ENCODE measurements at regions not wholly inside any gene's neighbourhood (a gene's known extent, or its start where the extent isn't known, plus 50 kb on each side); places are given as distances from the start of the nearest gene placed in this dataset.

GRCh38 chr15:45776772-45777171 lies 141.9 kb downstream of the SQOR start:
- no peak for FAIRE-seq
- 19% methylated on average over 4 of the region's 4 CpGs for WGBS (ENCODE audit: missing lambda C conversion rate)

GRCh38 chr15:45777781-45778180 lies 143.0 kb downstream of the SQOR start:
- H3K27ac ChIP-seq = no peak overlapping the region
- ChIA-PET CTCF (no interaction called here), POLR2A (no interaction called here)
- ATAC-seq = no peak
- 0% methylated on average over 4 of the region's 4 CpGs for WGBS (ENCODE audit: missing lambda C conversion rate)
- no peak for DNase-seq (ENCODE audit: low read depth in 1 of 2, low spot score in 1 of 2)
- H3K4me1 ChIP-seq = no peaks in the 10 kb centered on the region
- no peak for FAIRE-seq
- H3K9me3 ChIP-seq = no peaks in the 10 kb centered on the region
- no peak overlapping the region for H3K4me2 ChIP-seq
- H3K4me3 ChIP-seq = no peak overlapping the region
- TF ChIP-seq NPAS2 (CRISPR knock-in tag; IDR thresholded peaks at IDR 0.05; ENCODE audit: borderline replicate concordance) = no peak
- TF ChIP-seq CEBPB (IDR thresholded peaks at IDR 0.05) = no peak
- no peak for TF ChIP-seq POLR2AphosphoS2 (conservative IDR thresholded peaks at IDR 0.05; ENCODE audit: low read length)
- no peak for TF ChIP-seq HOXB13 (CRISPR knock-in tag; IDR thresholded peaks at IDR 0.05; ENCODE audit: low read depth)
- no peak for TF ChIP-seq HMGXB4 (CRISPR knock-in tag; IDR thresholded peaks at IDR 0.05; ENCODE audit: borderline replicate concordance)
- TF ChIP-seq NR3C1 (IDR thresholded peaks at IDR 0.05) = no peak
- TF ChIP-seq FOSB (CRISPR knock-in tag; IDR thresholded peaks at IDR 0.05) = no peak
- no peak for TF ChIP-seq MAZ (IDR thresholded peaks at IDR 0.05; ENCODE audit: borderline replicate concordance, low read depth, low read length)
- TF ChIP-seq JUNB (IDR thresholded peaks at IDR 0.05) = no peak
- no peak for TF ChIP-seq KDM1A (IDR thresholded peaks at IDR 0.05; ENCODE audit: low read depth)
- no peak for TF ChIP-seq RNF2 (IDR thresholded peaks at IDR 0.05; ENCODE audit: borderline replicate concordance, low read depth)
- no peak for TF ChIP-seq TFCP2L1 (CRISPR knock-in tag; IDR thresholded peaks at IDR 0.05)
- TF ChIP-seq CHD4 (IDR thresholded peaks at IDR 0.05; ENCODE audit: borderline replicate concordance) = no peak
- TF ChIP-seq MAFK (IDR thresholded peaks at IDR 0.05; ENCODE audit: partially characterized antibody) = no peak
- TF ChIP-seq E2F6 (IDR thresholded peaks at IDR 0.05; ENCODE audit: borderline replicate concordance, low read depth) = no peak
- no peak for TF ChIP-seq JUN (IDR thresholded peaks at IDR 0.05)
- no peak for TF ChIP-seq PBX3 (IDR thresholded peaks at IDR 0.05)
- TF ChIP-seq USF2 (IDR thresholded peaks at IDR 0.05) = no peak
- no peak for TF ChIP-seq FOSL2 (IDR thresholded peaks at IDR 0.05)
- TF ChIP-seq FOSL2 (CRISPR knock-in tag; IDR thresholded peaks at IDR 0.05) = no peak
- no peak for TF ChIP-seq ZNF302 (CRISPR knock-in tag; IDR thresholded peaks at IDR 0.05)

More at GRCh38 chr15:45776772-45777171, 141.9 kb downstream of the SQOR start:
- CTCF ChIA-PET = interaction anchor here (1.1 kb wide), 1 partner anchor 13 kb away, joined by 3 read pairs; no protein-coding TSS in a partner anchor
- TF ChIP-seq BCL3 (IDR thresholded peaks at IDR 0.05) (no peak), MYC (IDR thresholded peaks at IDR 0.05; ENCODE audit: borderline replicate concordance, low read length) (no peak), EHMT2 (IDR thresholded peaks at IDR 0.05; ENCODE audit: low read depth) (no peak), ZNF302 (CRISPR knock-in tag; IDR thresholded peaks at IDR 0.05) (no peak), FOSL2 (IDR thresholded peaks at IDR 0.05) (no peak), FOSL2 (CRISPR knock-in tag; IDR thresholded peaks at IDR 0.05) (no peak), ATOH8 (CRISPR knock-in tag; IDR thresholded peaks at IDR 0.05; ENCODE audit: low read depth) (no peak), BHLHE40 (IDR thresholded peaks at IDR 0.05; ENCODE audit: low read depth, low read length) (no peak), EHF (CRISPR knock-in tag; IDR thresholded peaks at IDR 0.05) (no peak), MAFK (IDR thresholded peaks at IDR 0.05; ENCODE audit: partially characterized antibody) (no peak), CHD2 (IDR thresholded peaks at IDR 0.05; ENCODE audit: low read length, partially characterized antibody) (no peak), FOSB (CRISPR knock-in tag; IDR thresholded peaks at IDR 0.05) (no peak), ELK1 (IDR thresholded peaks at IDR 0.05; ENCODE audit: low read depth, low read length) (no peak)
- DNase-seq (ENCODE audit: low read depth in 1 of 2, low spot score in 1 of 2) = no peak
- Histone ChIP-seq H3K4me2 (no peak overlapping the region), H3K9me3 (no peaks in the 10 kb centered on the region), H3K4me3 (no peak overlapping the region), H3K27ac (no peak overlapping the region), H3K4me1 (no peaks in the 10 kb centered on the region)
- POLR2A ChIA-PET = no interaction called here
- ATAC-seq = no peak

Measured in A549 (cell line).